Daoy (cell line): ENCODE measurements at regions not wholly inside any gene's neighbourhood (a gene's known extent, or its start where the extent isn't known, plus 50 kb on each side); places are given as distances from the start of the nearest gene placed in this dataset.

Source experiments
- DNase-seq: peaks from one replicate; pipeline ENCODE4 v3.0.0-alpha.2; 2015; ENCODE audit warnings: low read depth

DNA sequence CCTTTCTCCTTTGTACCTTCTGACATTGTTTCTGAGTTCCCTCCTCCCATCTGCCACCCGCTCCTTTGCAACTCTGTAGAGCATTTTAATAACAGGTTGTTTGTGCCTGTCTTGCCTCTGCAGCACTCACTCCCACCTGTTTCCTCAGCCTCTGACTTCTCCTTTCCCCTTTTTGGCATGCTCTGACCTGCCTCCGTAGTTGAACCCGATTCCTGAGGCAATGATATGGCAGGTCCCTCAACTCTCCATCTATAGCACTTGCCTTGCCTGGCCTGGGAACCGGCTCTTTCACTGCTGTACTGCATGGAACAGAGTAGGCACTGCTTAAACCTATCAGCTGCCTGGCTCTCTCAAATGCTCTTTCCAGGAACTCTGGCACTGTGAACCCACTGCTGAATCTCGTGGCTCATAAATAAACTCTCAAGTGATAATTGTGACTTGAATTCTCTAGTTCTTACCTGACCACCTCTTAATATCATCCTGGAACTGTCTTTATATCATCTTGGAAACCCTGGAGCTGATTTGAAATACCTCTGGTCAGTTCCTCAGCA, 50.3 kb downstream of the UTRN start:
- no peak for DNase-seq

DNA sequence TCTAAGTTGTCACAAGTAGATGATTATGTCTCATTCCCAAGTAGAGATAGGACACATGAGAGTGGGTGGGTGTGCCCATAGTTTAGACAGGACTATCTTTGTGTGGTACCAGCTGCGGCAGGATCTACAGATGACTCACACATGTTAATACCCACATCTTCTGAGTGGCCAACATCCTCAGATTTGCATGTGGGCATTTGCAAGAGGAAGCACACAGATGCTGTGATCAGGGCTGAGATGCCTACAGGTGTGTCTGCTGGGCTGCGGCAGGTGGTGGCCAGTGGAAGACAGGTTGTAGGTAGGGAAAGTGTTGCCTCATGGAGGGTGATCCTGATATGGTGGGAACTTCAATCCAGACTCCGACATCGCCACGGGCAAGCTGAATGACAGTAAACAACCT, 50.8 kb downstream of the UTRN start:
- peak; percentile 57 for DNase-seq

DNA sequence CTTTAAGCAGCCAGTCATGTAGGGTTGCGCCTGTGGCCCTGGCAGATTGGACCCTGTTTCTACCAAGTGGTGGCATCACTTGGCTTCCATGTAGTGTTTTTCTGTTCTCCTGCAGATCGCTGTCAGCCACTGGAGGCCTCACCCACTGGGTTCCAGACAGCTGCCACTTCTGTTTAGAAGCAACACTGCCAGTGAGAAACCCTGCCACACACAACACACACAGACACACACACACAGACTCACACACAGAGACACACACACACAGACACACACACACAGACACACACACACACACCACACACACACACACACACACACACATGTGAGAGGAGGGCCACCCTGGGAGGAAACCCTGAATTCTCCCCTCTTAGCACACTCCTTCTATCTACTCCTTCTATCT, 51.8 kb downstream of the UTRN start:
- no peak for DNase-seq

DNA sequence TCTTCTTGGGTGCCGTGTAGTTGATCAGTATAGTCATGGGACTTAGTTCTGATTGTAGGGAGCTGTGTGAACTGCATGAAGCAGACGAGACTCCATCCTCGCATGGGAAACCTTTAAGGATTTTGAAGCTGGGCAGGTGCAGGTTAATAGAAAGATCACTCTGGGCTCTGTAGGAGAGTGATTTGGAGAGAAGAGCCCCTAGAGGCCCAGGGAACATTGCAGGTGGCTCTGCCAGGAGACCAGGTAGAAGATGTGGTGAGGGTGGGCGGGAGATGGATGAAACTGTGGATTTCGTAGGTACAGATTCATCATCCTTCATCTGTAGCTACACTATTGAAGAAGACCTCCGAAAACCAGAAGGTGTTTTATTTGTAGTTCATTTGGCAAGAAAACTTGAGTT, 53.3 kb downstream of the UTRN start:
- DNase-seq = no peak

DNA sequence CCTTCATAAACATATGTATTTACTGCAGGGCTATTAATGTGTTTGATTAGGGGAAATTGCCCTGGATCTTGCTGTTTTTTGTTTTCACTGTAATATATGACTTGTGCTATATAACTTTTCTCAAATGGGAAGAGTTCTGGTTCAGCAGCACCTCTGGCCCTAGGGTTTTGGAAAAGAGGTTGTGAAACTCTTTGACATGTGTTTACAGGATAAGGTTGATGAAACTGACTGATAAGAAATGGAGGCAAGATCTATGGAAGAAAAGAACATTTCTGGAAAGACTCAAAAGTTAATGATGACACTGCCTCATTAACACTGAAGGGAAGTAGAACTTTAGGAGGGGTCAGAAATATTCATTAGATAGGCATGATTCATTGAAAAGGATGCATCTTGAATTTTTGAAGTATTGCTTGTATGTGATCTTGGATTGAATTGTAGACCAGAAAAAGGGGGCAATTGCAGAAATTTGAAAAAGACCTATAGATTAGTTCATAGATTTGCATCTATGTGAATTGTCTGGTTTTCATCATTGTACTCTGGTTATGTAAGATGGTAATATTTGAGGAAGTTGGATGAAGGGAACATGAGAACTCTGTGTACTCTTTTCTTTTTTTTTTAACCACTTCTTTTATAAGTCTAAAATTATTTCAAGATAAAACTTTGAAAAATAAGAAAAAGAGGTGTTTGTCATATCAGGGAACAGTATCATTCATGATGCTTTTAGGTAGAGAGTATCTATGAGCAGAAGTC, 54.0 kb downstream of the UTRN start:
- DNase-seq = no peak

DNA sequence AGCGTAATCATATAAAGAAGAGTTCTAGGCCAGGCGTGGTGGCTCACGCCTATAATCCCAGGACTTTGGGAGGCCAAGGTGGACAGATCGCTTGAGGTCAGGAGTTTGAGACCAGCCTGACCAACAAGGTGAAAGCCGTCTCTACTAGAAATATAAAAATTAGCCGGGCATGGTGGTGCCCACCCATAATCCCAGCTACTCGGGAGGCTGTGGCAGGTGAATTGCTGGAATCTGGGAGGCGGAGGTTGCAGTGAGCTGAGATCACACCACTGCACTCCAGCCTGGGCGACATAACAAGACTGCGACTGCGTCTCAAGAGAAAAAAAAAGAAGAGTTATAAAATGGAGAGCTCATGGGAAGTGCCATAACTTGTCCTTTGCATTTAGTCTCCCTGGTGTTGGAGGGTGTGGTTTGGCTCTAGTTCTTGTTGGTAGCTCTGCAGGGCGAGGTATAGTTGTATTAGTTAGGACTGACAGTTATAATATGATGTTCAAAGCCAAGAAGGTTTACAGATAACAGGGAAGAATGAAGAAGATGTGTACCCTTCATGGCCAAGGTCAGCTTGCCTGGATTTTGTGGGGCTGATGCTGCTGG, 54.8 kb downstream of the UTRN start:
- DNase-seq = no peak

DNA sequence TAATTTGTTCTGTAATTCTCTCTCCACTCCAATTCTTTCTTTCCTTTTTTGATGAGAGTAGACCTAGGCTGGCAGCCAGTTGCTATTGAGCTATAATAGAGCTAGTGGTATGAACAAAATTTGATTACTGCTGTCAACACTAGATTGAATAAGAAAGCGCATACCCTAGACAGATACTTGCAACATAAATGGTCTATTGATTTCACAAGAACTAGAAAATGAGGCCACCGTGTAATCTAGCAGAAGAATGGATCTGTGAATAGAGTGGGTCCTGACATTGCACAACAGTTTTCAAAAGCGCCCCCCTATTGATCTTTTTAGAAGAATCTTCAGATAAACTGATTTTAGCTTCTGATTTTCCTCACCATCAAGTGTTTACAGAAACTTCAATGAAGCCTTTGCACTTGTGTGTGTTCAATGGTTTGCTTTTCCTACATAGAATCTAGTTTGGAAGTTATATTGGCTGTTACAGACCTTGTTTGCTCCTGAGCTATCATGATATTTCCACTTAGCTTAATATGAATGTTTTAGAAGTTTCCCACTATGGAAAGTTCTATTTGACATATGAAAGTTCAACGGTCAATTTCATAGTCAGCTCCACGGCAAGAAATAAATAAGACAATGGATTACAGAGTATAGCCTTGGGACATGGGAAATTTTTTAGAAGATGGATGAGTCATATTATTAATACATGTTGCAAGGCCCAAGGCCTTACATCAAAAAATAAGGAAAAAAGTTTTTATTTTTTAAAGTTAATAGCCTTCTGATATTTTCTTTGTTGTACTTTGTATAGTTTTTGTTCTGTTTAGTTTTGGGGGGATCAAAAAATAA, 55.6 kb downstream of the UTRN start:
- no peak for DNase-seq

DNA sequence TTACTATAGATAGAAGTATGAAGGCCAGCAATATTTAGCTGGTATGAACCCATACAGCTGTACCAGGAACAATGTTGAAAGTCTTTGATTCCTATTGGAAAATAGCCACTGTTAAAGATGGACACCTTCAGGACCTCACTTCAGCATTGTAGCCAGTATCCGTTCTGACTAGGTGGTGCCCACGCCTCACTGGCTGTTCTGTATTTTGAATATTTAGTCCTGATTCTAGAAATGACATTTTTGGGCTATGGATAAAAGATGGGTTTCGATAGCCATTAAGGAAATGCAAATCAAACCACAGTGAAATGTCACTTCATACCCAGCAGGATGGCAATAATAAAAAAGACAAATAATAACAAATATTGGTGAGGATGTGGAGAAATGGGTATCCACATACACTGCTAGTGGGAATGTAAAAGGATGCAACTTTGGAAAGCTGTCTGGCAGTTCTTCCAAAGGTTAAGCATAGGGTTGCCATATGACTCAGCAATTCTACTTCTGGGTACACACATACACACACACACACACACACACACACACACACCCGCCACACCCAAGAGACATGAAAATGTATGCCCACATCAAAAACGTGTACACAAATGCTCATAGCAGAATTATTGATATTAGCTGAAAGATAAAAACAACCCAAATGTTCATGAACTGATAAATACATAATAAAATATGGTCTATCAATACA, 56.8 kb downstream of the UTRN start:
- no peak for DNase-seq

DNA sequence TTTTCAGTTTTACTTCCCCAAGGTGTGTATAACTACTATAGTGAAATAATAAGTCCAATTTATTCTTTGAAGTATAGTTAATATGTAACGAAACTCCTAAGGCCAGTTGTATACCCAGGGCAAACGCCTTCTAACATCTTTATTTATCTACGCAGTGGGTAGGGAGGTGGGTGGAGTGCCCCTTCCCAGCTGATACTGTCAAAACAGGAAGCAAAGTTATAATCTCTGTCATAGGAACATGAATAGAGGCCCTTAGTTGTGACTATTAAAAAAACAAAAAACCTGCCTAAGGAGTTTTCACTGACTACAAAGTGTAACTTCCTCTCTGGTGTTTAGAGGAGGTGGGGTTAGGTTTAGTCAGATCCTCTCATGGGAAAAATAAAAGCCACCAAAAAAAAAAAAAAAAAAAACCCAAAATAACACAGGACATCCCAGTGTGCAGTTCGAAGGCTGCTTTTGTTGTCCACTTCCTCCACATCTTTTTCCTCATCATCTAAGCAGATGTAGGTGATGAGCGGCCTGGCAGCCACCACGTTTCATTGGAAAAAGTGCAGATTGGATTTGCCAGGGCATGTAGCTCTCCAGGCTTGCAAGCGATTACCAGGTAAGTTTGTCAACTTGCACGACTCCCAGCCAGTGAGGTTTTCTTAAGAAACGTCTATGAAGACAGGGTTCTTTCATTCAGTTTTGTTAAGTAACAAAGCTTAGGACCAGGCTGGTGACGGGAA, 58.7 kb downstream of the UTRN start:
- peak; percentile 19 for DNase-seq

DNA sequence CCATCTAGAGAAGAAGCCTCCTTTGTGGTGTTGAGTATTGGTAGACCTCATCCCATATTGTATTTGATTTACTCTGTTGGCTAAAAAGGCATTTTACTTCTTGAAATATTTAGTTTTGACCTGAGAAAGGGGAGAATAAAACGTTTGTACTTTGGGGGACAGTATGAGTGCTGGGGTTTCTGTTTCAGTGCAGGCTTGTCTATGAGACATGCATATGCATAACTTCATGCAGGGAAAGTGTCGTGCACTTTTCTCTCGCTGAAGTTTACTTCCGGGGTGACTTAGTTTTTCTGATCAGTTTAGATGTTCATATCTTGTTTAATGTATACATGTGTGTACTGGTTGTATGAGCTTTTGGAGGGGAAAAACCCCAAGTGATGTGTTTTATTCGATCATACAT, 59.5 kb downstream of the UTRN start:
- no peak for DNase-seq

DNA sequence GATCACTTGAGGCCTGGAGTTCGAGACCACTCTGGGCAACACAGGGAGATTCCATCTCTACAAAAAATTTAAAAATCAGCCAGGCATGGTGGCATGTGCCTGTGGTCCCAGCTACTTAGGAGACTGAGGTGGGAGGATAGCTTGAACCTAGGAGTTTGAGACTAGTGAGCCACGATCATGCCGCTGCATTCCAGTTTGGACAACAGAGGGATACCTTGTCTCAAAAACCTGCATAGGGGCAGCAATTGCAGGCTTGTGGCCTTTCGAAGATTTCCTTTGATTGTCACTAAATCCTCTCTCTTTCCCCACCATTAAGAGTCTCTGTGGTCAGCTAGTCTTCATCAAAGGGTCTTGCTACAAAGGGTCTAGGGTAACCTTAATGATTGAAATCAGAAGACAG, 60.3 kb downstream of the UTRN start:
- no peak for DNase-seq

DNA sequence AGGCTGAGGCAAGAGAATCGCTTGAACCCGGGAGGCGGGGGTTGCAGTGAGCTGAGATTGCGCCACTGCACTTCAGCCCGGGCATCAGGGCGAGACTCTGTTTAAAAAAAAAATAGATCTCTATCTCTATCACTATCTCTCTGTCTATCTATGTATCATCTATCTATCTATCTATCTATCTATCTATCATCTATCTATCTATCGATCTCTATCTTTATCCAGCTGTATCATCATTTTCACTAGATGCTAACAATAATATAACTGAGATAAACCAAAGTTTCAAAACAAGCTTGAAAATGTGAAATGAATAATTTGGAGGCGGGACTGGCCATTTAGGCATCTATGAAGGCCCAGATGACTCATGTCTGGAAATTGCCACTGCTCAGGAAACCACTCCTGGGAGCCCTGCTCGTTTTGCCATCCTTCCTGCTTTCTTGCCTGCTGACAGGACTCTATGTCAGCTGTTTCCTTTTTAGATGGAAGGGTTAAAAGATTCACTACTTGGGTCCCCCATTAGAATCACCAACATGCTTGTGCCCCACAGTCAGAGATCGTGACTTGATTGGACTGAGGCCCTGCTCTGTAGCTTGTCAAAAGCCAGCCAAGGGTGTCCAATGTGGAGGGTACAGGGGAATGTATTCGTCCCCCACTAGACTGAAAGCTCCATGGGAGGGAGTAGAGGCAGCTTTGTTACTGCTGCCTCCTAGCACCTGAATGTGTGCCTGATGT, 61.7 kb downstream of the UTRN start:
- peak; percentile 89 for DNase-seq

DNA sequence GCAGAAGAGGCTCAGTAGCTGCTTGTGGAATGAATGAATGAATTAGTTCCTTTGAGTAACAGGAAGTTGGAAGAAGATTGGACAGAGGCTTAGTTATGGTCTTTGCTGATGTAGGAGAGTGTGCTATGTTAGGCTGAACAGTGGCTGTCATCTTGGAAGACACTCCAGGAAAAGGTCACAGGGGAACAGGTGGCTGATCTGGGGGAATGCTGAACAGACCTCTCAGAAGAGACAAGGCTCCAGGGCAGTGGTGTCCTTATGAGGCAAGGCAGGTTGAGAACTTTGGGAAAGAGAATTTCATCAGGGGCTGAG, 62.3 kb downstream of the UTRN start:
- no peak for DNase-seq

DNA sequence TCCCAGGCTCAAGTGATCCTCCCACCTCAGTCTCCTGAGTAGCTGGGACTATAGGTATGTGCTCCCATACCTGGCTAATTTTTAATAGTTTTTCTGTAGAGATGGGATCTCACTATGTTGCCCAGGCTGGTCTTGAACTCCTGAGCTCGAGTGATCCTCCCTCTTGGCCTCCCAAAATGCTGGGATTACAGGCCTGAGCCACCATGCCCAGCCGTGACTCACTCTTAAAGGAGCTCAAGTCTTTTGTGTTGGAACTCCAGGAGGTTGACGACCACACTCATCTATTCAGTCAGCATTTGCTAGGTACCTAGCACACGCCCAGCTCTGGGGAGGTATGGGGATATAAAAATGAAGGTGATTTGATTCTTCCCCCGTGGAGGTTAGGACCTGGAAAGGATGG, 62.8 kb downstream of the UTRN start:
- DNase-seq = peak; percentile 43

DNA sequence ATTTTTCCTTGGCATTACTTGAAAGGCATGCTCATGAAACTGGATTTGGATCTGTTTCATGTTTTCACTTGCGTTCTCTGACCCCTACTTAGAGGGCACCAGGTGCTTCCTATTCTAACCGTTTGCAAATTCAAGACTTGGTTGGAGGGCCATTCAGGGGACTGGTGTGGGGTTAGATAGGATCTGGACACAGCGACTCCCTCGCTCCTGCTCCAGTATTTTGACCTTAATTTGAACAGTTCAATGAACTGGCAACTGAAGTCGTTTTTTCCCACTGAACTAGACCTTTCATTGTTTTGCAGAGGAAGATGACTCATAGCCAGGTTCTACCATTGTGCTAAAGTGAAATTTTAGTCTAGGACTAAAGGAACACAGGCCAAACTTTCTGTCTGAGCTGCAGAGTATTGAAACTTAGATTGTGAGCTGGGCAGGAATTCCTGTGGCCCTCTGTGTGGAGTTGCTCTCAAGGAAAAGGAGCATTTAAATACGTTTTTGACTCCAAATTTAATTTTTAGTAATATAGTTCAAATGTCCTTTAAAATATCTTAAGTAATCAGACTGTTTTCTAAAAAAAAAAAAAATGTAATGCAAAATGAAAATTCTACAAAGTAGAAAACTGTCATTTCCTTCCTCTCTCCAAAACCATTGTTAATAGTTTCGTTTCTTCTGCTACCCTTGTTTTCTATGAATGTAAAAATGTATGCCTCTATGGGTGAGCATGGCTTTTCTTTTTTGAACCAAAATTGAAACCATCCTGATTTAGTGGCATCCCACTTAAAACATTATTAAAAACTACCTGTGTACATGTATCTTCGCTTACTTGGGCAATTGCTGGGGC, 64.8 kb downstream of the UTRN start:
- peak; percentile 72 for DNase-seq

DNA sequence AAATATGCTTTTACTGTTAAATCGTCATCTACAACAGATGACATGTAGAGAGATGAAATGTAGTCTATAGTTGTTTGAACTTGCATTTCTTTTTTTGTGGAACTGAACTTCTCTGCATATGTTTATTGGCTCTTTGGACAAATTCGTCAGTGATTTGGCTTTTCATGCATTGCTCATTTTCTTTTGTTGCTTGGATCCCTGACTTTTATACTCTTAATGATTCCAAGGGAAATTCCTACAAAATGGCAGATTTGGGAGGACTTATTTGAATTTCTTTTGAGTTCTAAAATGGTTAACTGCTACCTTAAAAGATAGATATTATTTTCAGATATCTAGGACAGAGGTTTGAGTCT, 65.4 kb downstream of the UTRN start:
- DNase-seq = no peak

DNA sequence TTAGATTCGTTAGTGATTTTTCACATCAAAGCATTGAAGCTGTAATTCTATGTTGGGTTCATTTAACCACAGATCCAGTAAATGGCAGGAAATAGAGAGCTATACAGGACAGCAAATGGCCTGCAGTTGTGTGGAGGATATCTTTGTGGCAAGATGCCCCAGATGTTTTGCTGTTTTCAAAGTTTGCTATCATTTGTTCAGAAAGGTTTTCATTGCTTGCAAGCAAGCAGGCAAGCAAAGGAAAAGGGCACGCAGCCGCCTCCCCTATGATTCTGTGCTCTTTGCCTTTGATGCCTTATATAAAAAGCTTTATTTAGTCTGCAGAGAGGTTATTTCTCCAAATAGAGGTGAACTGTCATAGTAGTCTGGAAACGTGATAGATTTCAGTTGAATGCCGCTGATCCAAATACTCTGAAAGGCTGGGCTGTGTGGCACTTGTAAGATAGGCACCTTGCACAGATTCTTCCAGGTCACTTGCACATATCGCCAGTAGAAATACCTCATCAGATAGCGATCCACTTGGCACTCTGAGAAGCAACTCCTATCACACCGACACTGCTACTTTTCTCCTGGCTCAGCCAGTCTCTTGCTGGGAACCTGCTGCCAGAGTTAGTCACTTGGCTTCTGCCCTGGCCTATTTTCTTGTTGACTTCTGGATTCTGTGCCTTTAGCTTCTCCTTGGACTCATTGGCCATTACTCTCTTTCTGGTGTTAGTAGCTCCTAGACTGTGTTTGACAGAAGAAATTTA, 66.4 kb downstream of the UTRN start:
- no peak for DNase-seq

DNA sequence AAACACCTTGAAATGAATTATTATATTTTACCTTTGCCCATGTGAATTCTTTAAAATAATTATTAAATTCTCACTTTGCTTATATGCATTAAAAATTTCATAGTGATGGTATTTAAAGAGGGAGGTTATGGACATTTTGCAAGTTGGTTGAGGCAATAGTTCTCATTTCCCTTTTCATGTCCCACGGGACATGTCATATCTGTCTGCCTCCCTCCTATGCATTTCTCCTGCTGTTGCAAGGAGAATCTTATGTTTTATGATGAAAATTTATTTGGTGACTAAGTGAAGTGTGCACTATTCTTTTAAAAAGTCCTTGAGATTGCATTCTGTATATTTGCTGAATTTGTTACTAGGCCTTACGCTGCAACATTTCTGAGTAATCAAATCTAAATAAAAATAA, 67.2 kb downstream of the UTRN start:
- DNase-seq = no peak

DNA sequence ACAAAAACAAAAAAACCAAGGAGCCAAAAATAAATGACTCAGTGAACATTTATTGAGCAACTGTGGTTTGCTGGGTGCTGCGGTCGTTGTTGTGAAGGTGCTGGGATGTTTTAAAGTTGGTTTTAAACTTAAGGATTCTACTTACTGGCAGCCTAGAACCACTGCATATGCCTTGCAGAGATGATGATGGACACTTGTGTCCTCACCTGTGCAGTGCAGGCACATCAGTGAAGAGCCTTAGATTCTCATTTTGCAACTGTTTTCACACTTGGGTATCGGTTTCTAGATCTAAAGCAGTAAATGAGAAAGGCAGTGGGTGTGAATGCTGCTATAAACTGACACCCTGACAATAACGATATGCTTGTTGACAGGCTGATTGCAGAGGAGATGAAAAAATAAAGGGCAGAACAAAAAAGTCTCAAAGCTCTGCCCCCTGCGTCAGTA, 68.8 kb downstream of the UTRN start:
- no peak for DNase-seq
